Ovary (tissue), 3 donors: ENCODE measurements at regions not wholly inside any gene's neighbourhood (a gene's known extent, or its start where the extent isn't known, plus 50 kb on each side); places are given as distances from the start of the nearest gene placed in this dataset.

Source experiments
- CTCF ChIP-seq, 3 donors: fragments of 450-650 bp in 2 of 3; fragments of 200-600 bp in 1 of 3; IDR thresholded peaks; one replicate each; pipeline versions ENCODE4 v1.5.1 to v1.8.0; 2016 to 2022; ENCODE audit warnings: antibody characterized with exemption in 3 of 3, mild to moderate bottlenecking in 1 of 3
- EP300 ChIP-seq: sonication (generic); formaldehyde crosslinking; IDR thresholded peaks from one replicate; pipeline ENCODE4 v1.6.1; 2017; ENCODE audit warnings: antibody characterized with exemption
- POLR2A ChIP-seq: fragments of 450-650 bp; IDR thresholded peaks from one replicate; pipeline ENCODE4 v1.6.1; 2017; ENCODE audit warnings: antibody characterized with exemption, mild to moderate bottlenecking, moderate library complexity
- donor health status: DM: no; HTN: no; CAD: no.

GRCh38 chr7:155170331-155170730 is 100.2 kb downstream of the HTR5A start:
- no peak for TF ChIP-seq CTCF (IDR thresholded peaks at IDR 0.05)
- no peak for TF ChIP-seq EP300
- TF ChIP-seq POLR2A, result no peak
